B cell (primary cell): ENCODE measurements at regions not wholly inside any gene's neighbourhood (a gene's known extent, or its start where the extent isn't known, plus 50 kb on each side); places are given as distances from the start of the nearest gene placed in this dataset.

Experiments
- ATAC-seq: fragments of 200-7000 bp; cut with Tn5 transposase; one replicate; pipeline ENCODE4 v1.10.0; 2021; ENCODE audit warnings: low read depth, mild to moderate bottlenecking, moderate number of reproducible peaks, moderate library complexity
- CTCF ChIA-PET: fragments of 350-600 bp; sonication (Branson Sonifier 250); formaldehyde crosslinking; loops from one replicate; lab custom pipeline; 2021; ENCODE audit warnings: antibody characterized with exemption, inconsistent platforms; lab: Charles Lee
- POLR2A ChIA-PET: fragments of 350-600 bp; sonication (Branson Sonifier 250); formaldehyde crosslinking; loops from one replicate; lab custom pipeline; 2021; ENCODE audit warnings: antibody characterized with exemption; lab: Charles Lee
- DNase-seq: peaks from one replicate; pipeline ENCODE4 v3.0.0; 2013
- H2AFZ ChIP-seq: 2 replicates; pipeline ENCODE4 v1.6.1; 2012; ENCODE audit warnings: mild to moderate bottlenecking, low read depth, low read length; ENCODE audit not compliant: insufficient read depth, poor library complexity, severe bottlenecking
- H3K27ac ChIP-seq, 2 donors: 1 replicate in 1 of 2; 2 replicates in 1 of 2; pipeline ENCODE4 v1.5.1; 2012 to 2013; ENCODE audit warnings: low read length in 2 of 2, mild to moderate bottlenecking in 2 of 2, moderate library complexity in 1 of 2
- H3K27me3 ChIP-seq, 4 experiments: fragments of 200-600 bp in 1 of 4; sonication (generic) in 1 of 4; replicated peaks in 1 of 4; 1 replicate in 2 of 4; 2 replicates in 2 of 4; pipeline versions ENCODE4 v1.6.1 to v1.7.0; 2013 to 2016; ENCODE audit warnings: low read length in 3 of 4, mild to moderate bottlenecking in 2 of 4, mixed read lengths in 1 of 4, moderate library complexity in 1 of 4; ENCODE audit not compliant: insufficient read depth in 4 of 4, control insufficient read depth in 3 of 4; ENCODE audit errors: control extremely low read depth in 1 of 4
- H3K36me3 ChIP-seq, 2 experiments: replicated peaks in 1 of 2; 1 replicate in 1 of 2; 2 replicates in 1 of 2; pipeline versions ENCODE4 v1.6.1 to v1.7.1; 2013; ENCODE audit warnings: low read length in 1 of 2; ENCODE audit not compliant: insufficient read depth in 2 of 2, control insufficient read depth in 1 of 2; ENCODE audit errors: control extremely low read depth in 1 of 2, extremely low read depth in 1 of 2
- H3K4me1 ChIP-seq, 2 donors: fragments of 200-600 bp in 1 of 2; sonication (generic) in 1 of 2; 1 replicate in 1 of 2; 2 replicates in 1 of 2; pipeline versions ENCODE4 v1.5.1 to v1.6.1; 2013 to 2017; ENCODE audit warnings: low read length in 2 of 2; ENCODE audit not compliant: control insufficient read depth in 2 of 2, insufficient read depth in 2 of 2
- H3K4me2 ChIP-seq: replicated peaks from 2 replicates; pipeline ENCODE3; 2012; ENCODE audit warnings: mild to moderate bottlenecking, low read depth, low read length; ENCODE audit not compliant: poor library complexity, severe bottlenecking
- H3K4me3 ChIP-seq, 5 experiments: fragments of 200-600 bp in 1 of 5; sonication (generic) in 1 of 5; 1 replicate in 3 of 5; 2 replicates in 2 of 5; pipeline versions ENCODE4 v1.5.1 to v1.7.0; 2011 to 2016; ENCODE audit warnings: low read length in 4 of 5, mild to moderate bottlenecking in 4 of 5, low read depth in 2 of 5, control low read depth in 1 of 5, moderate library complexity in 1 of 5; ENCODE audit not compliant: insufficient read depth in 1 of 5; ENCODE audit errors: control extremely low read depth in 1 of 5, extremely low read depth in 1 of 5
- H3K79me2 ChIP-seq: fragments of 200-600 bp; sonication (generic); one replicate; pipeline ENCODE4 v1.6.0; 2016; ENCODE audit warnings: low read length; ENCODE audit not compliant: control insufficient read depth, insufficient read depth
- H3K9ac ChIP-seq: fragments of 200-600 bp; sonication (generic); 2 replicates; pipeline ENCODE4 v1.6.1; 2017; ENCODE audit warnings: mild to moderate bottlenecking, low read length, moderate library complexity
- H3K9me3 ChIP-seq, 3 donors: one replicate each; pipeline versions ENCODE4 v1.6.1 to v1.7.1; 2013; ENCODE audit warnings: low read length in 2 of 3; ENCODE audit not compliant: control insufficient read depth in 2 of 3, insufficient read depth in 1 of 3; ENCODE audit errors: control extremely low read depth in 1 of 3
- H4K20me1 ChIP-seq: 2 replicates; pipeline ENCODE4 v1.6.0; 2012; ENCODE audit warnings: mild to moderate bottlenecking, low read length; ENCODE audit not compliant: insufficient read depth, control insufficient read depth, poor library complexity, severe bottlenecking
- H3K27ac Mint-ChIP-seq: one replicate; pipeline ENCODE4 v1.8.0; 2021; ENCODE audit warnings: mixed read lengths
- H3K27me3 Mint-ChIP-seq: one replicate; pipeline ENCODE4 v1.8.0; 2021; ENCODE audit warnings: mixed read lengths
- H3K4me1 Mint-ChIP-seq: one replicate; pipeline ENCODE4 v1.8.0; 2021; ENCODE audit warnings: mixed read lengths
- H3K4me3 Mint-ChIP-seq: one replicate; pipeline ENCODE4 v1.8.0; 2021; ENCODE audit warnings: mixed read lengths
- H3K9me3 Mint-ChIP-seq: one replicate; pipeline ENCODE4 v1.8.0; 2022; ENCODE audit warnings: mixed read lengths; ENCODE audit not compliant: insufficient read depth
- CTCF ChIP-seq: fragments of 200-600 bp; IDR thresholded peaks from one replicate; pipeline ENCODE4 v1.8.0; 2022; ENCODE audit warnings: antibody characterized with exemption, mild to moderate bottlenecking
- EZH2 ChIP-seq: IDR thresholded peaks from 2 replicates; pipeline ENCODE4 v1.6.1; 2012; ENCODE audit warnings: borderline replicate concordance, low read depth, mild to moderate bottlenecking, moderate library complexity, low read length; ENCODE audit not compliant: insufficient read depth, poor library complexity, severe bottlenecking
- WGBS: methylation state at CpG from one replicate; pipeline ENCODE4 v1.1.5; 2013; ENCODE audit warnings: missing lambda C conversion rate; ENCODE audit not compliant: insufficient coverage; 5-methylcytosine and 5-hydroxymethylcytosine counted together
- intact Hi-C: fragments of 100-400 bp; cut with micrococcal nuclease; formaldehyde crosslinking; loops from one replicate; pipeline ENCODE4 v1.10.0; 2022

GRCh38 chr13:99105160-99105559 lies 95.5 kb upstream of the UBAC2 start:
- Mint-ChIP-seq H3K27ac (no peak overlapping the region), H3K27me3 (peaks cover 31% of the 10 kb centered on the region), H3K4me1 (no peaks in the 10 kb centered on the region), H3K4me3 (no peak overlapping the region), H3K9me3 (no peaks in the 10 kb centered on the region)
- Histone ChIP-seq H3K36me3 (no peaks in the 10 kb centered on the region), H3K9ac (no peak overlapping the region), H3K4me2 (no peak overlapping the region), H3K79me2 (no peaks in the 10 kb centered on the region), H3K27me3 (peaks cover 0 to 15% (median 9%) of the 10 kb centered on the region in 4 experiments), H2AFZ (no peak overlapping the region), H3K4me1 (no peaks in the 10 kb centered on the region), H4K20me1 (no peaks in the 10 kb centered on the region), H3K27ac (no peak overlapping the region), H3K4me3 (no peak overlapping the region), H3K9me3 (peaks cover 0 to 7% (median 0%) of the 10 kb centered on the region in 3 donors)
- ChIA-PET CTCF (no interaction called here), POLR2A (no interaction called here)
- TF ChIP-seq EZH2 (no peak), CTCF (no peak)
- DNase-seq: no peak
- intact Hi-C loops: no loop called here
- no peak for ATAC-seq
- no CpG with 5 or more reads among the region's 3 CpGs for WGBS

GRCh38 chr13:99113351-99113750 lies 87.3 kb upstream of the UBAC2 start:
- Histone ChIP-seq H3K9me3 (peaks cover 0 to 2% (median 0%) of the 10 kb centered on the region in 3 donors), H3K9ac (no peak overlapping the region), H3K27me3 (no peaks in the 10 kb centered on the region), H3K36me3 (no peaks in the 10 kb centered on the region), H3K4me1 (no peaks in the 10 kb centered on the region), H3K79me2 (no peaks in the 10 kb centered on the region), H3K4me2 (no peak overlapping the region), H4K20me1 (no peaks in the 10 kb centered on the region), H2AFZ (no peak overlapping the region), H3K27ac (no peak overlapping the region), H3K4me3 (no peak overlapping the region)
- no peak for TF ChIP-seq EZH2
- TF ChIP-seq CTCF: no peak
- CTCF ChIA-PET: no interaction called here
- Mint-ChIP-seq H3K4me1 (no peaks in the 10 kb centered on the region), H3K4me3 (no peak overlapping the region), H3K9me3 (no peaks in the 10 kb centered on the region), H3K27ac (no peak overlapping the region), H3K27me3 (peaks cover 11% of the 10 kb centered on the region)
- no CpG with 5 or more reads among the region's 5 CpGs for WGBS
- intact Hi-C loops: no loop called here
- ATAC-seq (no peak), DNase-seq (no peak)
- POLR2A ChIA-PET: no interaction called here
